ENCODE measurements at regions not wholly inside any gene's neighbourhood (a gene's known extent, or its start where the extent isn't known, plus 50 kb on each side); places are given as distances from the start of the nearest gene placed in this dataset.

GRCh38 chr1:229152311-229152710 is 118.6 kb upstream of the RAB4A start:
- TF ChIP-seq CTCF (IDR thresholded peaks at IDR 0.05) (no peak), POLR2A (IDR thresholded peaks at IDR 0.05) (no peak)
